DMS 273 treated with DMSO at 0.1 percent for 48 hours (cell line): ENCODE measurements at regions not wholly inside any gene's neighbourhood (a gene's known extent, or its start where the extent isn't known, plus 50 kb on each side); places are given as distances from the start of the nearest gene placed in this dataset.
A peak's percentile ranks its signal among the peaks of the same experiment; 100 is the strongest.
"Not testable (repeated sequence)": the region's sequence is repeated elsewhere in the genome, so short reads cannot be mapped to it uniquely, and the experiment has no call there.

ENCODE experiments used
- DNase-seq: peaks from one replicate; lab custom pipeline; 2025; lab: John Stamatoyannopoulos, UW

- DNase-seq: no peak
Measured at GRCh38 chr14:61602003-61602732, 93.1 kb upstream of the HIF1A start.

- DNase-seq: no peak
Measured at GRCh38 chr14:61602733-61603077, 92.6 kb upstream of the HIF1A start.

- no peak for DNase-seq
Measured at GRCh38 chr14:61603736-61604135, 91.6 kb upstream of the HIF1A start.

- peak; percentile 27 for DNase-seq
Measured at GRCh38 chr14:61607570-61608244, 87.6 kb upstream of the HIF1A start.

GRCh38 chr14:61608245-61609165 is 86.8 kb upstream of the HIF1A start:
- no peak for DNase-seq

- no peak for DNase-seq
Measured at GRCh38 chr14:61609191-61609843, 86.0 kb upstream of the HIF1A start.

- DNase-seq: no peak
Measured at GRCh38 chr14:61609884-61610283, 85.4 kb upstream of the HIF1A start.

GRCh38 chr14:61610900-61611299 is 84.4 kb upstream of the HIF1A start:
- DNase-seq: no peak

- DNase-seq: no peak
Measured at GRCh38 chr14:61611880-61612630, 83.3 kb upstream of the HIF1A start.

- not testable (repeated sequence) for DNase-seq
Measured at GRCh38 chr14:61613006-61613405, 82.3 kb upstream of the HIF1A start.

- DNase-seq: no peak
Measured at GRCh38 chr14:61614693-61615092, 80.6 kb upstream of the HIF1A start.

- DNase-seq: no peak
Measured at GRCh38 chr14:61615743-61616523, 79.4 kb upstream of the HIF1A start.

GRCh38 chr14:61616524-61617185 is 78.7 kb upstream of the HIF1A start:
- no peak for DNase-seq

GRCh38 chr14:61618448-61618847 is 76.9 kb upstream of the HIF1A start:
- no peak for DNase-seq

GRCh38 chr14:61619494-61619893 is 75.8 kb upstream of the HIF1A start:
- no peak for DNase-seq

- no peak for DNase-seq
Measured at GRCh38 chr14:61620130-61620946, 75.0 kb upstream of the HIF1A start.

GRCh38 chr14:61621444-61621843 is 73.9 kb upstream of the HIF1A start:
- DNase-seq: no peak

GRCh38 chr14:61622051-61622450 is 73.3 kb upstream of the HIF1A start:
- no peak for DNase-seq

GRCh38 chr14:61623927-61624326 is 71.4 kb upstream of the HIF1A start:
- no peak for DNase-seq
